ENCODE measurements at regions not wholly inside any gene's neighbourhood (a gene's known extent, or its start where the extent isn't known, plus 50 kb on each side); places are given as distances from the start of the nearest gene placed in this dataset.

GRCh38 chr5:21145376-21145775 lies 1157.4 kb upstream of the CDH18 start:
- TF ChIP-seq CTCF (IDR thresholded peaks at IDR 0.05) = no peak
- no peaks in the 10 kb centered on the region for H3K27me3 Mint-ChIP-seq (ENCODE audit: low read depth)
- no peaks in the 10 kb centered on the region for H3K36me3 Mint-ChIP-seq (ENCODE audit: low read depth)
- DNase-seq (ENCODE audit: low spot score) = no peak
- H3K4me3 Mint-ChIP-seq (ENCODE audit: unreplicated experiment) = no peak overlapping the region
- peaks cover 11% of the 10 kb centered on the region for H3K9me3 Mint-ChIP-seq (ENCODE audit: low read depth)
- H3K27ac Mint-ChIP-seq (ENCODE audit: unreplicated experiment) = no peak overlapping the region
- H3K4me1 Mint-ChIP-seq (ENCODE audit: low read depth) = no peaks in the 10 kb centered on the region

GRCh38 chr5:21143686-21144085 lies 1155.7 kb upstream of the CDH18 start:
- Mint-ChIP-seq H3K36me3 (ENCODE audit: low read depth) (no peaks in the 10 kb centered on the region), H3K4me3 (ENCODE audit: unreplicated experiment) (no peak overlapping the region), H3K27ac (ENCODE audit: unreplicated experiment) (no peak overlapping the region), H3K9me3 (ENCODE audit: low read depth) (peaks cover 8% of the 10 kb centered on the region), H3K4me1 (ENCODE audit: low read depth) (no peaks in the 10 kb centered on the region), H3K27me3 (ENCODE audit: low read depth) (no peaks in the 10 kb centered on the region)
- no peak for DNase-seq (ENCODE audit: low spot score)
- TF ChIP-seq CTCF (IDR thresholded peaks at IDR 0.05) = no peak

GRCh38 chr5:21142791-21143190 lies 1154.8 kb upstream of the CDH18 start:
- H3K4me3 Mint-ChIP-seq (ENCODE audit: unreplicated experiment) = no peak overlapping the region
- TF ChIP-seq CTCF (IDR thresholded peaks at IDR 0.05) = no peak
- no peak for DNase-seq (ENCODE audit: low spot score)
- H3K27ac Mint-ChIP-seq (ENCODE audit: unreplicated experiment) = no peak overlapping the region
- H3K36me3 Mint-ChIP-seq (ENCODE audit: low read depth) = no peaks in the 10 kb centered on the region
- H3K9me3 Mint-ChIP-seq (ENCODE audit: low read depth) = peaks cover 3% of the 10 kb centered on the region
- H3K4me1 Mint-ChIP-seq (ENCODE audit: low read depth) = no peaks in the 10 kb centered on the region
- H3K27me3 Mint-ChIP-seq (ENCODE audit: low read depth) = no peaks in the 10 kb centered on the region

- H3K27me3 Mint-ChIP-seq (ENCODE audit: low read depth) = no peaks in the 10 kb centered on the region
- H3K27ac Mint-ChIP-seq (ENCODE audit: unreplicated experiment) = no peak overlapping the region
- H3K4me3 Mint-ChIP-seq (ENCODE audit: unreplicated experiment) = no peak overlapping the region
- no peaks in the 10 kb centered on the region for H3K9me3 Mint-ChIP-seq (ENCODE audit: low read depth)
- DNase-seq (ENCODE audit: low spot score) = no peak
- no peak for TF ChIP-seq CTCF (IDR thresholded peaks at IDR 0.05)
- no peaks in the 10 kb centered on the region for H3K4me1 Mint-ChIP-seq (ENCODE audit: low read depth)
- H3K36me3 Mint-ChIP-seq (ENCODE audit: low read depth) = no peaks in the 10 kb centered on the region
Observed at GRCh38 chr5:21140987-21141386, 1153.0 kb upstream of the CDH18 start.

- H3K36me3 Mint-ChIP-seq (ENCODE audit: low read depth) = no peaks in the 10 kb centered on the region
Observed at GRCh38 chr5:21126236-21126635, 1138.2 kb upstream of the CDH18 start.

More at GRCh38 chr5:21126236-21126635, 1138.2 kb upstream of the CDH18 start:
- no peak for DNase-seq (ENCODE audit: low spot score)
- no peak for TF ChIP-seq CTCF (IDR thresholded peaks at IDR 0.05)
- Mint-ChIP-seq H3K4me1 (ENCODE audit: low read depth) (no peaks in the 10 kb centered on the region), H3K4me3 (ENCODE audit: unreplicated experiment) (no peak overlapping the region), H3K27me3 (ENCODE audit: low read depth) (no peaks in the 10 kb centered on the region), H3K9me3 (ENCODE audit: low read depth) (no peaks in the 10 kb centered on the region), H3K27ac (ENCODE audit: unreplicated experiment) (no peak overlapping the region)

All from chondrocyte (in vitro differentiated cells).